ENCODE measurements at regions not wholly inside any gene's neighbourhood (a gene's known extent, or its start where the extent isn't known, plus 50 kb on each side); places are given as distances from the start of the nearest gene placed in this dataset.

DNA sequence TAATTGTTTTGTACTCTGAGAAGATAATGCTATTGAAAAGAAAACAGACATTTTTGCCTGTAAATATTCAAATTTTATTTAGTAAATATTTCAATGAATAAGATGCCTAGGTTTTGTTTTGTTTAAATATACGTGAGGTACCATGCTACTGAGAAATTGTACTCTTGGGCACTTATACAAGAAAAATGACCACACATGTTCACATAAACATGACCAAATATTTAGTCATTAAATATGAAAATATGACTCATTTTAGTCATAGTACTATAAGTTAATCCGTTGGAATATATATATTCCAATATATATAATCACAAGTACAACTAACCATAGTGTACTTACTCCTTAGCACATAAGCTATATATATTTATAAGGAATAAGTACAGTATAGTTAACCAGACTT, 56.7 kb upstream of the ZNF804A start:
- TF ChIP-seq, protein P1, sequence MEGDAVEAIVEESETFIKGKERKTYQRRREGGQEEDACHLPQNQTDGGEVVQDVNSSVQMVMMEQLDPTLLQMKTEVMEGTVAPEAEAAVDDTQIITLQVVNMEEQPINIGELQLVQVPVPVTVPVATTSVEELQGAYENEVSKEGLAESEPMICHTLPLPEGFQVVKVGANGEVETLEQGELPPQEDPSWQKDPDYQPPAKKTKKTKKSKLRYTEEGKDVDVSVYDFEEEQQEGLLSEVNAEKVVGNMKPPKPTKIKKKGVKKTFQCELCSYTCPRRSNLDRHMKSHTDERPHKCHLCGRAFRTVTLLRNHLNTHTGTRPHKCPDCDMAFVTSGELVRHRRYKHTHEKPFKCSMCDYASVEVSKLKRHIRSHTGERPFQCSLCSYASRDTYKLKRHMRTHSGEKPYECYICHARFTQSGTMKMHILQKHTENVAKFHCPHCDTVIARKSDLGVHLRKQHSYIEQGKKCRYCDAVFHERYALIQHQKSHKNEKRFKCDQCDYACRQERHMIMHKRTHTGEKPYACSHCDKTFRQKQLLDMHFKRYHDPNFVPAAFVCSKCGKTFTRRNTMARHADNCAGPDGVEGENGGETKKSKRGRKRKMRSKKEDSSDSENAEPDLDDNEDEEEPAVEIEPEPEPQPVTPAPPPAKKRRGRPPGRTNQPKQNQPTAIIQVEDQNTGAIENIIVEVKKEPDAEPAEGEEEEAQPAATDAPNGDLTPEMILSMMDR (optimal IDR thresholded peaks at IDR 0.05 in 1 of 3, IDR thresholded peaks at IDR 0.05 in 1 of 3, conservative IDR thresholded peaks at IDR 0.05 in 1 of 3; ENCODE audit: extremely low read depth in 1 of 3, insufficient read depth in 2 of 3, low read length in 3 of 3): no peak
- TF ChIP-seq EZH2 (IDR thresholded peaks at IDR 0.05; ENCODE audit: low read length): no peak

All from keratinocyte (primary cell).